HG02870 (cell line): ENCODE measurements at regions not wholly inside any gene's neighbourhood (a gene's known extent, or its start where the extent isn't known, plus 50 kb on each side); places are given as distances from the start of the nearest gene placed in this dataset.
"Not testable (repeated sequence)": the region's sequence is repeated elsewhere in the genome, so short reads cannot be mapped to it uniquely, and the experiment has no call there.

Experiments
- ATAC-seq: cut with Tn5 transposase; IDR thresholded peaks from one replicate; pipeline ENCODE4 v1.9.1; 2021; ENCODE audit warnings: mild to moderate bottlenecking, moderate library complexity; ENCODE audit not compliant: unreplicated experiment

GRCh38 chr5:109580225-109580624 lies 109.5 kb upstream of the MAN2A1 start:
- no peak for ATAC-seq

GRCh38 chr5:109575506-109575905 lies 114.2 kb upstream of the MAN2A1 start:
- ATAC-seq, result no peak

- ATAC-seq, result no peak
These were observed 114.7 kb upstream of the MAN2A1 start for GRCh38 chr5:109574985-109575384.

- ATAC-seq, result no peak
These were observed 116.0 kb upstream of the MAN2A1 start for GRCh38 chr5:109573766-109574165.

- ATAC-seq, result no peak
These were observed 116.5 kb upstream of the MAN2A1 start for GRCh38 chr5:109573256-109573655.

- no peak for ATAC-seq
These were observed 117.9 kb upstream of the MAN2A1 start for GRCh38 chr5:109571785-109572184.

- no peak for ATAC-seq
These were observed 119.3 kb upstream of the MAN2A1 start for GRCh38 chr5:109570362-109570874.

GRCh38 chr5:109567374-109568044 lies 122.2 kb upstream of the MAN2A1 start:
- ATAC-seq, result no peak

- no peak for ATAC-seq
These were observed 123.4 kb upstream of the MAN2A1 start for GRCh38 chr5:109566361-109566760.

- no peak for ATAC-seq
These were observed 126.0 kb upstream of the MAN2A1 start for GRCh38 chr5:109563739-109564138.

GRCh38 chr5:109563189-109563588 lies 126.5 kb upstream of the MAN2A1 start:
- no peak for ATAC-seq

- ATAC-seq, result no peak
These were observed 127.3 kb upstream of the MAN2A1 start for GRCh38 chr5:109562441-109562840.

- ATAC-seq, result no peak
These were observed 128.3 kb upstream of the MAN2A1 start for GRCh38 chr5:109561447-109561846.

GRCh38 chr5:109560554-109560953 lies 129.2 kb upstream of the MAN2A1 start:
- ATAC-seq, result no peak

- no peak for ATAC-seq
These were observed 130.8 kb upstream of the MAN2A1 start for GRCh38 chr5:109558952-109559351.

- ATAC-seq, result no peak
These were observed 131.4 kb upstream of the MAN2A1 start for GRCh38 chr5:109558364-109558763.

- no peak for ATAC-seq
These were observed 135.9 kb upstream of the MAN2A1 start for GRCh38 chr5:109553846-109554245.

- not testable (repeated sequence) for ATAC-seq
These were observed 138.5 kb upstream of the MAN2A1 start for GRCh38 chr5:109551234-109551633.

GRCh38 chr5:109550077-109550476 lies 139.7 kb upstream of the MAN2A1 start:
- ATAC-seq, result no peak

- ATAC-seq, result no peak
These were observed 136.7 kb upstream of the PJA2 start for GRCh38 chr5:109546461-109546860.

GRCh38 chr5:109544873-109545272 lies 135.1 kb upstream of the PJA2 start:
- not testable (repeated sequence) for ATAC-seq

- ATAC-seq, result not testable (repeated sequence)
These were observed 128.9 kb upstream of the PJA2 start for GRCh38 chr5:109538692-109539091.

GRCh38 chr5:109535090-109535489 lies 125.3 kb upstream of the PJA2 start:
- not testable (repeated sequence) for ATAC-seq
